Transverse colon (tissue), 4 donors: ENCODE measurements at regions not wholly inside any gene's neighbourhood (a gene's known extent, or its start where the extent isn't known, plus 50 kb on each side); places are given as distances from the start of the nearest gene placed in this dataset.

ENCODE experiments used
- DNase-seq: peaks from one replicate; pipeline ENCODE4 v3.0.0-alpha.2; 2019
- H3K27ac ChIP-seq, 4 donors: fragments of 200-600 bp; sonication (generic); 2 replicates each; pipeline ENCODE4 v1.5.1; 2016 to 2018; ENCODE audit warnings: inconsistent platforms in 4 of 4
- H3K27me3 ChIP-seq: fragments of 200-600 bp; sonication (generic); 2 replicates; pipeline ENCODE4 v1.5.1; 2017; ENCODE audit warnings: inconsistent platforms
- H3K36me3 ChIP-seq, 4 donors: fragments of 200-600 bp; sonication (generic); 2 replicates each; pipeline ENCODE4 v1.5.1; 2017 to 2019; ENCODE audit warnings: inconsistent platforms in 4 of 4
- H3K4me1 ChIP-seq, 4 donors: fragments of 200-600 bp; sonication (generic); 2 replicates each; pipeline ENCODE4 v1.5.1; 2017 to 2020; ENCODE audit warnings: inconsistent platforms in 4 of 4
- H3K4me3 ChIP-seq, 4 donors: fragments of 200-600 bp; sonication (generic); 1 replicate in 1 of 4; 2 replicates in 3 of 4; pipeline versions ENCODE4 v1.5.1 to v1.6.1; 2017 to 2019; ENCODE audit warnings: inconsistent platforms in 4 of 4
- H3K9me3 ChIP-seq, 2 donors: fragments of 200-600 bp; sonication (generic); 2 replicates each; pipeline ENCODE4 v1.5.1; 2017 to 2019; ENCODE audit warnings: inconsistent platforms in 2 of 2
- EP300 ChIP-seq: sonication (generic); formaldehyde crosslinking; IDR thresholded peaks from one replicate; pipeline ENCODE4 v1.6.1; 2017; ENCODE audit warnings: antibody characterized with exemption, low read depth
- POLR2A ChIP-seq: fragments of 450-650 bp; IDR thresholded peaks from one replicate; pipeline ENCODE4 v1.6.1; 2016; ENCODE audit warnings: antibody characterized with exemption, mild to moderate bottlenecking, moderate library complexity
- POLR2AphosphoS5 ChIP-seq, 3 donors: sonication (generic); formaldehyde crosslinking; IDR thresholded peaks; one replicate each; pipeline ENCODE4 v1.6.1; 2016; ENCODE audit warnings: antibody characterized with exemption in 3 of 3
- WGBS, 2 donors: methylation state at CpG; one replicate each; pipeline ENCODE4 v1.1.5; 2018; ENCODE audit warnings: low coverage in 1 of 2; 5-methylcytosine and 5-hydroxymethylcytosine counted together
- in situ Hi-C, 4 donors: fragments of 200-750 bp; cut with MboI; loops; one replicate each; pipeline versions ENCODE4 v1.15.0 to v1.15.1; 2017; ENCODE audit warnings: low sequenced_read_pairs in 3 of 4, low pct_ligation_motif_present in 1 of 4, low pct_unique_long_range_greater_than_20kb in 1 of 4
- intact Hi-C: fragments of 100-400 bp; cut with DNase I; formaldehyde crosslinking; loops from one replicate; pipeline ENCODE4 v1.15.1; 2023; ENCODE audit warnings: low total_unique reads
- TF ChIP-seq, protein P1 (sequence below), 5 experiments: fragments of 200-600 bp in 3 of 5; fragments of 450-650 bp in 2 of 5; sonication (generic) in 3 of 5; IDR thresholded peaks; 1 replicate in 2 of 5; 2 replicates in 3 of 5; pipeline ENCODE4 v1.5.1; 2016 to 2017; ENCODE audit warnings: antibody characterized with exemption in 5 of 5, inconsistent platforms in 3 of 5, mild to moderate bottlenecking in 2 of 5, moderate library complexity in 1 of 5

DNA sequence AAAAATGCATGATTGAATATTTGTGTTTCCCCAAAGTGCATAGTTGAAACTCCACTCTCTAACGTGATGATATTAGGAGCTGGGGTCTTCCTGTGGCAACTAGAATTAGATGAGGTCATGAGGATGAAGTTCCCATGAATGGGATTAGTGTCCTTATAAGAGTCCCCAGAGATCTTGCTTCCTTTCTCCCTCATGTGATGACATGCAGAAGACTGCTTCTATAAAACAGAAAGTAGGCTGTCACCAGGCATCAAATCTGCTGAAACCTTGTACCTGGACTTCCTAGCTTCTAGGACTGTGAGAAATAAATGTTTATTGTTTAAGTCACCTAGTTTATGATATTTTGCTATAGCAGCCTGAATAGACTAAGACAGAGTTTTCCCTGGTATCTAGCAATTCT lies 586.5 kb upstream of the EPHA7 start:
- intact Hi-C loops: no loop called here
- in situ Hi-C loops: no loop called here
- no peak for DNase-seq
- Histone ChIP-seq H3K4me1 (no peaks in the 10 kb centered on the region), H3K36me3 (no peaks in the 10 kb centered on the region), H3K27ac (no peak overlapping the region), H3K27me3 (no peaks in the 10 kb centered on the region), H3K9me3 (no peaks in the 10 kb centered on the region), H3K4me3 (no peak overlapping the region)
- 35 to 50% methylated on average over 1 of the region's 1 CpG for WGBS, 2 donors
- TF ChIP-seq EP300 (no peak), POLR2A (no peak), POLR2AphosphoS5 (IDR thresholded peaks at IDR 0.05) (no peak)
- TF ChIP-seq, protein P1, sequence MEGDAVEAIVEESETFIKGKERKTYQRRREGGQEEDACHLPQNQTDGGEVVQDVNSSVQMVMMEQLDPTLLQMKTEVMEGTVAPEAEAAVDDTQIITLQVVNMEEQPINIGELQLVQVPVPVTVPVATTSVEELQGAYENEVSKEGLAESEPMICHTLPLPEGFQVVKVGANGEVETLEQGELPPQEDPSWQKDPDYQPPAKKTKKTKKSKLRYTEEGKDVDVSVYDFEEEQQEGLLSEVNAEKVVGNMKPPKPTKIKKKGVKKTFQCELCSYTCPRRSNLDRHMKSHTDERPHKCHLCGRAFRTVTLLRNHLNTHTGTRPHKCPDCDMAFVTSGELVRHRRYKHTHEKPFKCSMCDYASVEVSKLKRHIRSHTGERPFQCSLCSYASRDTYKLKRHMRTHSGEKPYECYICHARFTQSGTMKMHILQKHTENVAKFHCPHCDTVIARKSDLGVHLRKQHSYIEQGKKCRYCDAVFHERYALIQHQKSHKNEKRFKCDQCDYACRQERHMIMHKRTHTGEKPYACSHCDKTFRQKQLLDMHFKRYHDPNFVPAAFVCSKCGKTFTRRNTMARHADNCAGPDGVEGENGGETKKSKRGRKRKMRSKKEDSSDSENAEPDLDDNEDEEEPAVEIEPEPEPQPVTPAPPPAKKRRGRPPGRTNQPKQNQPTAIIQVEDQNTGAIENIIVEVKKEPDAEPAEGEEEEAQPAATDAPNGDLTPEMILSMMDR (IDR thresholded peaks at IDR 0.05): no peak

DNA sequence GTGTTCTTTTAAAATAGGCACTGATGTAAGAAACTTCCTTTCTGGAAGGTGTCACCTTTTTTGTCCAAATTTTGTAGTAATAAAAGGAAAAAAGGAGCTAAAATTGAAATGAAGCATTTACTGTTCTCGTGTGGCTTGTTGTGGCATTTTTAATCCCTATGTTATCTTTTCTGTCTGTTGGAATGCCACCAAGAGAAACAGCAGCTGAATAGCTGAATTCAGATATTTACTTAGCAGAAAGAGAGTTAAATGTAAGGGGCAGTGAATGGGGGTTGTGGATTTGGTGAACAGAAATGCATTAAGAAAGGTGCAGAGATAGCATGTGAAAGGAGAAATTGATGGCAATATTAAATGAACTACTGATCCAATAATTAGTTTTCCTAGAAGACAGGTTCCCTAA lies 573.6 kb upstream of the EPHA7 start:
- in situ Hi-C loops: no loop called here
- no peaks in the 10 kb centered on the region for H3K4me1 ChIP-seq
- no peak for DNase-seq
- no peak overlapping the region for H3K27ac ChIP-seq
- WGBS, 2 donors: 7 to 33% methylated on average over 1 of the region's 1 CpG
- no peaks in the 10 kb centered on the region for H3K27me3 ChIP-seq
- no peak overlapping the region for H3K4me3 ChIP-seq
- intact Hi-C loops: no loop called here
- no peaks in the 10 kb centered on the region for H3K9me3 ChIP-seq
- TF ChIP-seq POLR2A: no peak
- H3K36me3 ChIP-seq: no peaks in the 10 kb centered on the region

DNA sequence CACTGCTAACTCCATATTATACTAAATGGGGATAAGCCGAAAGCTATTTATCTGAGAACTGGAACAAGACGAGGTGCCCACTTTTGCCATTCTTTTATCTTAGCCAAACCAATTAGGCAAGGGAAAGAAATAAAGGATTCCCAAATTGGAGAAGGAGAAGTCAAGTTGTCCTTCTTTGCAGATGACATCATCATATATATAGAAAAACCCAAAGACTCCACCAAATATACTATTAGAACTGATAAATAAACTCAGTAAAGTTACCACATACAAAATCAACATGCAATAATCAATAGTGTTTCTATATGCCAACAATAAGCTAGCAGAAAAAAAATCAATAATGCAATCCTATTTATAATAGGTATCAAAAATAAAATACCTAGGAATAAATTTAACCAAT lies 570.3 kb upstream of the EPHA7 start:
- no peak for DNase-seq
- TF ChIP-seq POLR2A (no peak), POLR2AphosphoS5 (IDR thresholded peaks at IDR 0.05) (no peak), EP300 (no peak)
- TF ChIP-seq, protein P1 (IDR thresholded peaks at IDR 0.05): no peak
- in situ Hi-C loops: no loop called here
- no peaks in the 10 kb centered on the region for H3K36me3 ChIP-seq
- intact Hi-C loops: no loop called here
- H3K4me1 ChIP-seq: no peaks in the 10 kb centered on the region
- H3K9me3 ChIP-seq: no peaks in the 10 kb centered on the region
- WGBS, 2 donors: 90 to 100% methylated on average over 2 of the region's 2 CpGs
- no peaks in the 10 kb centered on the region for H3K27me3 ChIP-seq
- H3K4me3 ChIP-seq: no peak overlapping the region
- no peak overlapping the region for H3K27ac ChIP-seq

DNA sequence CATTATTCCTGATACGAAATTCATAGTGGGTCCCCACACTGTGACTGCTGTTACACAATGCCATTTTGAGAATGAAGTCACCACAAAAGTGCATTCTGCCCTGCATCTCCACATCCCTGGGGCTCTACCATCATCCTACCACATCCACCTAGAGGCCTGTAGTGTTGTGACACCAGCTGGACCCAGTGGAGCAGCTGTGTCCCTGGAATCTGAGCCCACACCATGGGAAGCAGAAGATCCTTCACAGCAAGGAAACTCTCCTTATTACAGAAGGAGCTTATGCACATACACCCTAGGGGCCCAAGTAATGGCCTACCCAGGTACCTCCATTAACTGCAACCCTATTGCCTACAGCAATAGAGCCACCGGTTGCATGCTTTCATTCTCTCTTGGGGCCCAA lies 566.6 kb upstream of the EPHA7 start:
- H3K27me3 ChIP-seq: no peaks in the 10 kb centered on the region
- H3K4me3 ChIP-seq: no peak overlapping the region
- DNase-seq: no peak
- WGBS, 2 donors: 78% methylated on average over 2 of the region's 2 CpGs; no CpG with 5 or more reads in 1 of the 2 donors
- intact Hi-C loops (no loop called here), in situ Hi-C loops (no loop called here)
- H3K9me3 ChIP-seq: no peaks in the 10 kb centered on the region
- no peaks in the 10 kb centered on the region for H3K36me3 ChIP-seq
- no peaks in the 10 kb centered on the region for H3K4me1 ChIP-seq
- H3K27ac ChIP-seq: no peak overlapping the region
- TF ChIP-seq POLR2A (no peak), EP300 (no peak), POLR2AphosphoS5 (IDR thresholded peaks at IDR 0.05) (no peak)
- TF ChIP-seq, protein P1 (IDR thresholded peaks at IDR 0.05): no peak

DNA sequence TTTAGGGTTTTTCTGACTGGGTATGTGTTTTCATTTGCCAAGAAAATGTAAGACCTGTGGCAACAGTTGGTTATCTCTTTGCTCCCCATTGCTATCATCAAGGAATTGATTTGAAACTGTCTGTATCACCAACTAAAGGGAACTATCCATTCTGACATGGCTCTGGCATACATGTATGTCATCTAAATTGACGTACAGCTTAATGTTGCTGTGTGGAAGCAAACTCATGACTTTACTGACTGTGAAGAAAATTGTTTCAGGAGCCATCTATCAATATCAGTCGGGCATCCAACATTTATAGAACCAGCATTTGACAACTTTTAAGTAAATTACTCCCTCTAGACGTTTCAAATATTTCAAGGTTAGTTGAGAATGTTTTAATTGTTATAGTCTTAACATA lies 555.8 kb upstream of the EPHA7 start:
- no peak for TF ChIP-seq POLR2AphosphoS5 (IDR thresholded peaks at IDR 0.05)
- TF ChIP-seq EP300: no peak
- TF ChIP-seq, protein P1 (IDR thresholded peaks at IDR 0.05): no peak
- TF ChIP-seq POLR2A: no peak
- H3K4me3 ChIP-seq: no peak overlapping the region
- no peak for DNase-seq
- no peaks in the 10 kb centered on the region for H3K36me3 ChIP-seq
- intact Hi-C loops: no loop called here
- 69% methylated on average over 3 of the region's 3 CpGs; no CpG with 5 or more reads in 1 of the 2 donors for WGBS, 2 donors
- H3K27me3 ChIP-seq: no peaks in the 10 kb centered on the region
- H3K4me1 ChIP-seq: no peaks in the 10 kb centered on the region
- in situ Hi-C loops: no loop called here
- H3K9me3 ChIP-seq: no peaks in the 10 kb centered on the region
- H3K27ac ChIP-seq: no peak overlapping the region
